ENCODE measurements at regions not wholly inside any gene's neighbourhood (a gene's known extent, or its start where the extent isn't known, plus 50 kb on each side); places are given as distances from the start of the nearest gene placed in this dataset.

DNA sequence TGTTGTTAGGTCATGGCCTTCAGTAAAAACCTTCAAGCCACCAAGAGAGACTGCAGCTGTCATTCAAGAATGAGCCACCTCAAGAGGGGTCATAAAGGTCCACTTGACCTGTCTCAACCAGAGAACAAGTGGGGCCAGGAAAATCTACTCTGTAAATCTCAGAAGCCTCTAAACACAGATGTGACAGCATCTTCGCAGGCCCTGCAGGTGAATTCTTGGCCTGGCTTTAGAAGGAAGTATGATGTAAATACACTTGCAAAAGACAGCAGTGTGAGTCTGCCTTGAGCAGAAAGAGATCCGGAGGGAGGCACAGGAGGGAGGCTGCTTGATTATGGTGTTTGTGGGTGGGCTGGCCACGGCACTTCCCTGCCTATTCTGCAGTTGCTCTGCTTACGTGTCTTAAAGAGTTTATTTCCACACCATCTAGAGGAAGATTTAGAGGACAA is 1082.9 kb downstream of the UQCRFS1 start:
- TF ChIP-seq, protein P1, sequence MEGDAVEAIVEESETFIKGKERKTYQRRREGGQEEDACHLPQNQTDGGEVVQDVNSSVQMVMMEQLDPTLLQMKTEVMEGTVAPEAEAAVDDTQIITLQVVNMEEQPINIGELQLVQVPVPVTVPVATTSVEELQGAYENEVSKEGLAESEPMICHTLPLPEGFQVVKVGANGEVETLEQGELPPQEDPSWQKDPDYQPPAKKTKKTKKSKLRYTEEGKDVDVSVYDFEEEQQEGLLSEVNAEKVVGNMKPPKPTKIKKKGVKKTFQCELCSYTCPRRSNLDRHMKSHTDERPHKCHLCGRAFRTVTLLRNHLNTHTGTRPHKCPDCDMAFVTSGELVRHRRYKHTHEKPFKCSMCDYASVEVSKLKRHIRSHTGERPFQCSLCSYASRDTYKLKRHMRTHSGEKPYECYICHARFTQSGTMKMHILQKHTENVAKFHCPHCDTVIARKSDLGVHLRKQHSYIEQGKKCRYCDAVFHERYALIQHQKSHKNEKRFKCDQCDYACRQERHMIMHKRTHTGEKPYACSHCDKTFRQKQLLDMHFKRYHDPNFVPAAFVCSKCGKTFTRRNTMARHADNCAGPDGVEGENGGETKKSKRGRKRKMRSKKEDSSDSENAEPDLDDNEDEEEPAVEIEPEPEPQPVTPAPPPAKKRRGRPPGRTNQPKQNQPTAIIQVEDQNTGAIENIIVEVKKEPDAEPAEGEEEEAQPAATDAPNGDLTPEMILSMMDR (IDR thresholded peaks at IDR 0.05) = no peak
- TF ChIP-seq POLR2A (IDR thresholded peaks at IDR 0.05) (no peak), EP300 (IDR thresholded peaks at IDR 0.05) (no peak)
